ENCODE measurements at regions not wholly inside any gene's neighbourhood (a gene's known extent, or its start where the extent isn't known, plus 50 kb on each side); places are given as distances from the start of the nearest gene placed in this dataset.

GRCh38 chr14:99066378-99066777 lies 205.6 kb downstream of the BCL11B start:
- TF ChIP-seq CTCF (IDR thresholded peaks at IDR 0.05; ENCODE audit: insufficient read depth, low read length) (no peak), REST (IDR thresholded peaks at IDR 0.05; ENCODE audit: insufficient replicate concordance, low read depth) (no peak), POLR2AphosphoS5 (IDR thresholded peaks at IDR 0.05; ENCODE audit: low read depth) (no peak), SPI1 (IDR thresholded peaks at IDR 0.05; ENCODE audit: borderline replicate concordance, low read depth) (no peak), GABPA (IDR thresholded peaks at IDR 0.05; ENCODE audit: low read depth) (no peak)
